RPMI8226 (cell line): ENCODE measurements at regions not wholly inside any gene's neighbourhood (a gene's known extent, or its start where the extent isn't known, plus 50 kb on each side); places are given as distances from the start of the nearest gene placed in this dataset.

Experiments used
- DNase-seq: peaks from one replicate; pipeline ENCODE4 v3.0.0-alpha.2; 2015

- no peak for DNase-seq
Observed at GRCh38 chr1:164937291-164937690, 378.3 kb downstream of the PBX1 start.

GRCh38 chr1:164932580-164932979, 373.6 kb downstream of the PBX1 start:
- DNase-seq: no peak

GRCh38 chr1:164930833-164931232, 371.8 kb downstream of the PBX1 start:
- no peak for DNase-seq

GRCh38 chr1:164930241-164930640, 371.3 kb downstream of the PBX1 start:
- no peak for DNase-seq

- no peak for DNase-seq
Observed at GRCh38 chr1:164928232-164928812, 369.3 kb downstream of the PBX1 start.

- no peak for DNase-seq
Observed at GRCh38 chr1:164926107-164926506, 367.1 kb downstream of the PBX1 start.

- DNase-seq: no peak
Observed at GRCh38 chr1:164922585-164922984, 363.6 kb downstream of the PBX1 start.

GRCh38 chr1:164921493-164921892, 362.5 kb downstream of the PBX1 start:
- no peak for DNase-seq

GRCh38 chr1:164918140-164918539, 359.2 kb downstream of the PBX1 start:
- no peak for DNase-seq

- no peak for DNase-seq
Observed at GRCh38 chr1:164914208-164914607, 355.2 kb downstream of the PBX1 start.

GRCh38 chr1:164912290-164912689, 353.3 kb downstream of the PBX1 start:
- no peak for DNase-seq

- no peak for DNase-seq
Observed at GRCh38 chr1:164910671-164911070, 351.7 kb downstream of the PBX1 start.

- DNase-seq: no peak
Observed at GRCh38 chr1:164907666-164908065, 348.7 kb downstream of the PBX1 start.

GRCh38 chr1:164905869-164906268, 346.9 kb downstream of the PBX1 start:
- no peak for DNase-seq

- no peak for DNase-seq
Observed at GRCh38 chr1:164902491-164902890, 343.5 kb downstream of the PBX1 start.
